ENCODE measurements at regions not wholly inside any gene's neighbourhood (a gene's known extent, or its start where the extent isn't known, plus 50 kb on each side); places are given as distances from the start of the nearest gene placed in this dataset.

GRCh38 chr9:18398038-18398437 is 75.9 kb upstream of the ADAMTSL1 start:
- no peak for DNase-seq

DNA sequence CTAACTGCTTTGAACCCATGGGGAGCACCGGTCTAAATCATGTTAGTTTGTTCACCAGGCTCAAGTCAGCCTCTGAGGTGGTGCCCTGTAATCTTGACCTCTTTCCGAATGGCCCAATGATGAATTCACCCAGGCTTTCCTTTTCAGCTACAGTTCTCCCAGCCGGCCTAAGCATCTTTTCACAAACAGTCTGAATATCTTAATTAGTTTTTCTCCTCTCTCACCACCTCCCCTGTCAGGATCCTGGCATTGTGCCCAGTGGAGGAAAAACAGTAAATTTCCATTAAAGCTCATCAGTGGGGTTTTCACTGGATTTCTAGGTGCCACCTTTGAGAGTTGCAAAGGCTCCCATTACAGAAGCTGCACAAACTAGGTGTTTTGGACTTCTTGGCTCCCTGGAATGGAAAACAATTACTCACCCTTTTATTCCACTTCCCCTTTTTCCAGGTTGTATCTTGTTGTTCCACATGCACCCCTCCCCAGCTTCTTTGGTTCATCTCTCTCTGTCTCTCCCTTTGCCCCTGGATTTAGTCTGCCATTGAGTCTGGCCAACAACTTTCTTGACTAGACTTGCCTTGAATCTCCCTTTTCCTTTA is 69.4 kb upstream of the ADAMTSL1 start:
- DNase-seq, result no peak

- peak; percentile 67 for DNase-seq
Observed at GRCh38 chr9:18405240-18405639, 68.7 kb upstream of the ADAMTSL1 start.

DNA sequence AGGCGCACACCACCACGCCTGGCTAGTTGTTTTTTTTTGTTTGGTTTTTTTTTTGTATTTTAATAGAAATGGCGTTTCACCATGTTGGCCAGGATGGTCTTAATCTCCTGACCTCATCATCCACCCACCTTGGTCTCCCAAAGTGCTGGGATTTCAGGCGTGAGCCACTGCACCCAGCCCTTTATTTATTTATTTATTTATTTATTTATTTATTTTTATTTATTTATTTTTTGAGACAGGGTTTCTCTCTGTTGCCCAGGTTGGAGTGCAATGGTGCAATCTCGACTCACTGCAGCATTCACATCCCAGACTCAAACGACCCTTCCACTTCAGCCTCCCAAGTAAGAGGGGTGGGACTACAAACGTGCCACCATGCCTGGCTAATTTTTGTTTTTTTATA is 63.0 kb upstream of the ADAMTSL1 start:
- no peak for DNase-seq

GRCh38 chr9:18421391-18421790 is 52.6 kb upstream of the ADAMTSL1 start:
- DNase-seq, result no peak

DNA sequence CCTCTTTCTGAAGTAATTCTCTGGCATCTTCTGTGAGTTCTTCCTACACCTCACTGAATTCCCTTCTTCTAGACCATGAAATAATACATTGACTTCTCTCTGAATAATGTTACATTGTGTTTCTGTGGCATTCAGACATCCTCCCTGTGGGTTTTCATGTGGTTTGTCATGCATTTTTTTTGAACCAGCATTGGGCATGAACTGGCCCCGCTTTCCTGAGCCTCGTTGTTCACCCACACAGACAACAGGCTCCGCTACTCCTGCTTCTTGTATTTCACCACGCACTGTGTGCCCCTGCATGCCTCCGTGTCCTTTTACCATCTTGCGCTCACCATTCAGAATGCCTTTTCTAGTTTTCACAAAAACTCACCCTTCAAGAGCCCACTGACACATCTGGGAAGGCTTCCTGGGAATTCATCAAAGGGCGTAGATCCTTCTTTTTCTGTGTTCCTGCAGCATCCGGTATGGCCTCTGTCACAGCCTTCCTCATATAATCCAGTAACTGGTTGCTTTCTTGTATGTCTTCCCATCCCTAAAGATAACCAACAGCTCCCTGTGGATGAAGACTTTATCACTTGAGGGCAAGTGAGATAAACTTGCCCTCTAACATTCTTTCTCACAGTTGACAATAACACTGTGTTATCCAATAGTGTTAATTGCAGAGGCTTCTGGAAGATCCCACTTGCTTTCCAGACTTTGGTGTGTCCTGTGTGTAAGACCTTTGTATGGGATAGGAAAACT is 51.5 kb upstream of the ADAMTSL1 start:
- no peak for DNase-seq

DNA sequence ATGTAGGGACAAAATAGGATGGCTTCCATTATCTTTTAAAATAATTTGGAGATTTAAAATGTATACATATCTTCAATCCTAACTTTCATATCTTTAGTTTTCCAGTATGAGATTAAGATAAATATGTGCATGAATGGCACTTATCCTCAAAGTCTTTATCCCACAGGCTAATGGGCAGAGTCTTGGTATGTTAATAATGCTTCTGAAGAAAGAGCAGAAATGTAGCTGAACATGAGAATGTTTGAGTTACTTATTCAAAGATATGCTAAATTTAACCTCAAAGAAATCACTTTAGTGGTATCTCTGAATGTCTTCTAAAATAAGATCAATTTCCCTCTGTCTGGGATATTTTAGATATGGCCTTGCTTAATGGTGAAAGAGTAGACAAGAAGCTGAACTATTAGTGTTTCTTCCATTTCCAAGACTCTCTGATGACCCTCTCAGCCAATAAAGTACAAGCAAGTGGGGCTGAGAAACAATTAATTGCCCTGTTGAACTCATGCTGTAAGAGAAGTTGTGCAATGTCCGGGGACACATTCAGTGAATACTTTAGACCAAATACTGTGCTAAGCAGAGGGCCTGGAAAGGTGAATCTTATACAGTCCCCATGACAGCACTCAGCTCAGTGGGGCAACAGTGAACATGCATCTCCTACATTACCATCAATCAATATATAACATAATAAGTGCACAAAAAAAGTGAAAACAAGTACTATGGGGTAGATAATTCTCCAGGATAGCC is 50.0 kb upstream of the ADAMTSL1 start:
- no peak for DNase-seq

All from fibroblast of skin of abdomen (primary cell).